GM23338 (cell line): ENCODE measurements at regions not wholly inside any gene's neighbourhood (a gene's known extent, or its start where the extent isn't known, plus 50 kb on each side); places are given as distances from the start of the nearest gene placed in this dataset.

Source experiments
- ATAC-seq: fragments of 200-7000 bp; cut with Tn5 transposase; 3 replicates; pipeline ENCODE4 v1.9.1; 2020
- DNase-seq: peaks from one replicate; pipeline ENCODE4 v3.0.0-alpha.2; 2015; ENCODE audit warnings: low spot score
- H2AFZ ChIP-seq: fragments of 200-600 bp; sonication (generic); 2 replicates; pipeline ENCODE4 v1.8.0; 2016; ENCODE audit warnings: antibody characterized with exemption, mild to moderate bottlenecking, moderate library complexity
- H3F3A ChIP-seq: fragments of 200-600 bp; sonication (generic); replicated peaks from 2 replicates; pipeline ENCODE4 v1.8.0; 2017; ENCODE audit warnings: antibody characterized with exemption, mixed run types, low read depth
- H3K27ac ChIP-seq: fragments of 200-600 bp; sonication (generic); 2 replicates; pipeline ENCODE4 v1.6.1; 2016; ENCODE audit warnings: low read depth
- H3K27me3 ChIP-seq: fragments of 200-600 bp; sonication (generic); 2 replicates; pipeline ENCODE4 v1.8.0; 2016; ENCODE audit warnings: mild to moderate bottlenecking, mixed run types, moderate library complexity; ENCODE audit not compliant: insufficient read depth
- H3K36me3 ChIP-seq: fragments of 200-600 bp; sonication (generic); 2 replicates; pipeline ENCODE4 v1.8.0; 2016; ENCODE audit warnings: mild to moderate bottlenecking; ENCODE audit not compliant: insufficient read depth
- H3K4me1 ChIP-seq: fragments of 200-600 bp; sonication (generic); 2 replicates; pipeline ENCODE4 v1.8.0; 2016; ENCODE audit warnings: mild to moderate bottlenecking, moderate library complexity; ENCODE audit not compliant: insufficient read depth
- H3K4me2 ChIP-seq: fragments of 200-600 bp; sonication (generic); 2 replicates; pipeline ENCODE4 v1.7.1; 2017; ENCODE audit warnings: mixed run types
- H3K4me3 ChIP-seq: fragments of 200-600 bp; sonication (generic); 2 replicates; pipeline ENCODE4 v1.6.1; 2016; ENCODE audit warnings: mixed run types
- H3K79me2 ChIP-seq: fragments of 200-600 bp; sonication (generic); replicated peaks from 2 replicates; pipeline ENCODE4 v1.8.0; 2017; ENCODE audit warnings: mild to moderate bottlenecking; ENCODE audit not compliant: insufficient read depth
- H3K9me2 ChIP-seq: fragments of 200-600 bp; sonication (generic); 2 replicates; pipeline ENCODE4 v1.8.0; 2017; ENCODE audit not compliant: insufficient read depth
- H4K20me1 ChIP-seq: fragments of 200-600 bp; sonication (generic); replicated peaks from 2 replicates; pipeline ENCODE4 v1.8.0; 2017; ENCODE audit warnings: mild to moderate bottlenecking; ENCODE audit not compliant: insufficient read depth
- H3K27ac Mint-ChIP-seq: 2 replicates; pipeline ENCODE4 v1.8.0; 2020; ENCODE audit warnings: inconsistent platforms, mild to moderate bottlenecking, moderate library complexity, mixed read lengths
- H3K27me3 Mint-ChIP-seq: 3 replicates; pipeline ENCODE4 v1.8.0; 2022; ENCODE audit warnings: low read depth, mild to moderate bottlenecking, moderate library complexity, mixed read lengths, inconsistent platforms; ENCODE audit not compliant: insufficient read depth, poor library complexity
- H3K36me3 Mint-ChIP-seq: 3 replicates; pipeline ENCODE4 v1.8.0; 2021; ENCODE audit warnings: low read depth, mild to moderate bottlenecking, inconsistent platforms, moderate library complexity, mixed read lengths
- H3K4me1 Mint-ChIP-seq: 3 replicates; pipeline ENCODE4 v1.8.0; 2020; ENCODE audit warnings: mild to moderate bottlenecking, inconsistent platforms, mixed read lengths
- H3K4me3 Mint-ChIP-seq: 3 replicates; pipeline ENCODE4 v1.8.0; 2021; ENCODE audit warnings: moderate library complexity, mild to moderate bottlenecking, inconsistent platforms, mixed read lengths
- H3K9me3 Mint-ChIP-seq: 3 replicates; pipeline ENCODE4 v1.8.0; 2020; ENCODE audit warnings: moderate library complexity, mild to moderate bottlenecking, inconsistent platforms, mixed read lengths
- CREB1 ChIP-seq: fragments of 250-450 bp; sonication (Bioruptor Pico); IDR thresholded peaks from 2 replicates; pipeline ENCODE4 v1.5.0; 2020; ENCODE audit warnings: low read depth, mild to moderate bottlenecking, moderate library complexity
- CTCF ChIP-seq, 2 experiments: fragments of 200-600 bp in 1 of 2; sonication (generic) in 1 of 2; conservative IDR thresholded peaks; 2 replicates each; pipeline versions ENCODE4 v1.5.1 to v1.6.1; 2016 to 2017; ENCODE audit warnings: antibody characterized with exemption in 2 of 2, low read depth in 2 of 2, mild to moderate bottlenecking in 2 of 2, moderate library complexity in 1 of 2
- EZH2 ChIP-seq: fragments of 200-600 bp; sonication (generic); IDR thresholded peaks from one replicate; pipeline ENCODE4 v1.8.0; 2017; ENCODE audit warnings: antibody characterized with exemption, mild to moderate bottlenecking, low read depth; ENCODE audit not compliant: unreplicated experiment
- EZH2phosphoT487 ChIP-seq: fragments of 200-600 bp; sonication (generic); IDR thresholded peaks from one replicate; pipeline ENCODE4 v1.8.1; 2018; ENCODE audit warnings: antibody characterized with exemption; ENCODE audit not compliant: unreplicated experiment
- JUNB ChIP-seq: IDR thresholded peaks from one replicate; pipeline ENCODE4 v1.6.1; 2016; ENCODE audit warnings: antibody characterized with exemption; ENCODE audit not compliant: unreplicated experiment
- NANOG ChIP-seq: IDR thresholded peaks from 2 replicates; pipeline ENCODE4 v1.6.1; 2016; ENCODE audit warnings: antibody characterized with exemption, borderline replicate concordance
- POLR2AphosphoS5 ChIP-seq: IDR thresholded peaks from 2 replicates; pipeline ENCODE4 v1.6.1; 2016; ENCODE audit warnings: antibody characterized with exemption, low read depth
- REST ChIP-seq: IDR thresholded peaks from one replicate; pipeline ENCODE4 v1.6.1; 2018; ENCODE audit warnings: antibody characterized with exemption; ENCODE audit not compliant: unreplicated experiment
- STAT1 ChIP-seq: IDR thresholded peaks from one replicate; pipeline ENCODE4 v1.6.1; 2016; ENCODE audit warnings: antibody characterized with exemption; ENCODE audit not compliant: unreplicated experiment
- ZNF114 ChIP-seq: fragments of 250-450 bp; sonication (Bioruptor Pico); IDR thresholded peaks from 2 replicates; pipeline ENCODE4 v1.5.0; 2020; ENCODE audit warnings: mild to moderate bottlenecking, moderate library complexity
- ZNF331 ChIP-seq: fragments of 250-450 bp; sonication (Bioruptor Pico); IDR thresholded peaks from 2 replicates; pipeline ENCODE4 v1.5.0; 2020; ENCODE audit warnings: low read depth, mild to moderate bottlenecking, moderate library complexity
- ZNF462 ChIP-seq: fragments of 250-450 bp; sonication (Bioruptor Pico); IDR thresholded peaks from 2 replicates; pipeline ENCODE4 v1.5.0; 2020; ENCODE audit warnings: mild to moderate bottlenecking, moderate library complexity

GRCh38 chr10:53135897-53136253 lies 363.3 kb upstream of the MBL2 start:
- Mint-ChIP-seq H3K27me3 (no peaks in the 10 kb centered on the region), H3K27ac (no peak overlapping the region), H3K36me3 (no peaks in the 10 kb centered on the region), H3K4me3 (no peak overlapping the region), H3K4me1 (0 out of 3 replicates have a peak, but pooled peaks cover 2% of the 10 kb centered on the region), H3K9me3 (no peaks in the 10 kb centered on the region)
- DNase-seq = no peak
- Histone ChIP-seq H3K9me2 (no peaks in the 10 kb centered on the region), H3K27me3 (no peaks in the 10 kb centered on the region), H3K4me1 (no peaks in the 10 kb centered on the region; the same call in 1 of the 2 replicates), H3K36me3 (no peaks in the 10 kb centered on the region), H2AFZ (peak overlapping the region; percentile 63; the same call in 1 of the 2 replicates), H3K79me2 (no peaks in the 10 kb centered on the region), H3K27ac (no peak overlapping the region), H3F3A (no peaks in the 10 kb centered on the region), H3K4me3 (no peak overlapping the region), H3K4me2 (no peak overlapping the region), H4K20me1 (no peaks in the 10 kb centered on the region)
- ATAC-seq = no peak
- TF ChIP-seq EZH2 (no peak), ZNF114 (CRISPR knock-in tag) (no peak), STAT1 (no peak), ZNF331 (CRISPR knock-in tag) (no peak), ZNF462 (CRISPR knock-in tag) (no peak), JUNB (no peak), POLR2AphosphoS5 (no peak), NANOG (no peak), REST (no peak), EZH2phosphoT487 (no peak), CTCF (conservative IDR thresholded peaks at IDR 0.05; ENCODE audit: low read depth in 2 of 2) (no peak), CREB1 (CRISPR knock-in tag) (no peak)
